Suprapubic skin (tissue), 4 donors: ENCODE measurements at regions not wholly inside any gene's neighbourhood (a gene's known extent, or its start where the extent isn't known, plus 50 kb on each side); places are given as distances from the start of the nearest gene placed in this dataset.

ENCODE experiments used
- CTCF ChIP-seq, 2 donors: fragments of 200-600 bp in 1 of 2; fragments of 450-650 bp in 1 of 2; sonication (generic) in 1 of 2; IDR thresholded peaks; one replicate each; pipeline ENCODE4 v1.5.1; 2016 to 2019; ENCODE audit warnings: antibody characterized with exemption in 2 of 2, mild to moderate bottlenecking in 1 of 2, moderate library complexity in 1 of 2
- EP300 ChIP-seq: sonication (generic); formaldehyde crosslinking; IDR thresholded peaks from one replicate; pipeline ENCODE4 v1.6.1; 2017; ENCODE audit warnings: antibody characterized with exemption
- POLR2A ChIP-seq, 2 donors: fragments of 450-650 bp; IDR thresholded peaks; one replicate each; pipeline ENCODE4 v1.6.1; 2017; ENCODE audit warnings: antibody characterized with exemption in 2 of 2, mild to moderate bottlenecking in 2 of 2, moderate library complexity in 2 of 2
- POLR2AphosphoS5 ChIP-seq, 3 donors: sonication (generic); formaldehyde crosslinking; IDR thresholded peaks; one replicate each; pipeline ENCODE4 v1.6.1; 2017; ENCODE audit warnings: antibody characterized with exemption in 3 of 3

GRCh38 chr7:35379481-35379880 is 125.6 kb upstream of the TBX20 start:
- TF ChIP-seq CTCF (IDR thresholded peaks at IDR 0.05) (no peak), POLR2AphosphoS5 (IDR thresholded peaks at IDR 0.05) (no peak), POLR2A (IDR thresholded peaks at IDR 0.05) (no peak), EP300 (no peak)
